Right ventricle myocardium inferior (tissue), 1 donor: ENCODE measurements at regions not wholly inside any gene's neighbourhood (a gene's known extent, or its start where the extent isn't known, plus 50 kb on each side); places are given as distances from the start of the nearest gene placed in this dataset.

ENCODE experiments used
- ATAC-seq: fragments of 200-7000 bp; cut with Tn5 transposase; one replicate; pipeline ENCODE4 v1.9.1; 2020; ENCODE audit warnings: mild to moderate bottlenecking, moderate library complexity
- DNase-seq: peaks from one replicate; pipeline ENCODE4 v3.0.0; 2021; ENCODE audit errors: missing footprints
- intact Hi-C: fragments of 100-400 bp; cut with DNase I; formaldehyde crosslinking; loops from one replicate; pipeline ENCODE4 v1.11.0; 2022
- donor health status: DM: no; HTN: yes; CAD: no; lungs with severe emphysema.

DNA sequence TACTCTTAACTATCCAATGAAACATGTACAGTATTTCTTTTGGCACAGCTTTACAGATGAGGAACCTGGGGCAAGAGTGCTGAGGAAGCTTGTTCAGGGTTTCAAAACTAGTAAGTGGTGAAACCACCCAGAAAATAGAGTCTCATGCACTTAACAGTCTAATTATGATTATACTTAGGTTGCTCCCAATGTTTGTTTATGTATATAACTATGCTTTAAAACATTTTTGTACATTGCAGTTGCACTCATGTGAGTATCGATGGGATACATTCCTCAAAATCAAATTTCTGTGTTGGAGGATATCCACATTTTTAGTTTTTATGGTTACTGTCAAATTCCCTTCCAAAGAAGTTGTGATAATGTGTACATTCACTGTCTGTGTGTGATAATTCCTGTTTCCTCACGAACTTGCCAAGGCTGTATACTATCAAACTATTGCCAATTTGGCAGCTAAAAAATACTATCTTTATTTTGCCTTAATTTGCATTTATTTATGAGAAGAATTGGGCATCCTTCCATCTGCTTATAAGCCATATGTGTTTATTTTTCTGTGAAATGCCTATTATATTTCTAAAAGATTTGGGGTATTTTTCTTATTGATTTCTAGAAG, 143.9 kb upstream of the SSTR1 start:
- intact Hi-C loops: no loop called here
- ATAC-seq: no peak
- DNase-seq: no peak

- intact Hi-C loops: no loop called here
- DNase-seq (no peak), ATAC-seq (no peak)
Measured at GRCh38 chr14:38065106-38065762, 142.5 kb upstream of the SSTR1 start.

DNA sequence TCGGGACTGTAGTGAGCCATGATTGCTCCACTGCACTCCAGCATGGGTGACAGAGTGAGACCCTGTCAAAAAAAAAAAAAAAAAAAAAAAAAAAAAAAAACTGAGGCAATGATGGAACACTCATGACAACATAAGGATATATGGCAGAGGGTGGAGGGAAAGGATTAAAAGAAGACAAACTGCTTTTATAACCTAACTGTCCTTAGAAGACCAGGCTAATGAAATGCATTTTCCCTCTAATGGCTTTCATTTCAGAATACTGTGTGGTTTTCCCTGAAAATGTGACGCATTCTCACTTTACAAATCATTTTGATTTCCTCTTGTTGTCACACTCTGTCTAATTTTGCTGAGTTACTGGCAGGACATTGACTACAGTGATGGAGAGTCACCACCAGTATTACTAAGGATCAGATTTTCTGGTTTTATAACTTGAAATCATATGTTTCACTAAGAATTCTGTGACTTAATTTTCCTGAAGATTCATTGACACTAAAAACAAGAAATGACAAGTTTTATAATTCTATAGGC, 137.6 kb upstream of the SSTR1 start:
- ATAC-seq (no peak), DNase-seq (no peak)
- intact Hi-C loops: no loop called here

DNA sequence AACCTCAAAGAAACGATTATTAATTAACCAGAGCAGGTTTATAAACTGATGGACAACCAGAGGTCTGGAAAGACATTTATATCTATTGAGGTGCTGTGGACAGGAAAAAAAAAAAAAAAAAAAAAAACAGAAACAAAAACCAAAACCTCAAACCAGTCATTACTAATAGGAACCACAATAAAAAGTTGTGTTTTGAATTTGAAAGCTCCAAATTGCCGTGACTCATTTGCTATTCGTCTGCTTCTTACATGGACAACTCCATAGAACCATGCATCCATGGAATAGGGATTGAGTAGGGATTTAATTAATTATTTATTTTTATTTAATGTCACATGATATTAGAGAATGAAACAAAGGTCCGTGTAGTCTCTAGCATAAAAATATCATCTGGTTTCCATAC, 134.1 kb upstream of the SSTR1 start:
- DNase-seq (no peak), ATAC-seq (no peak)
- intact Hi-C loops: no loop called here

- DNase-seq: no peak
- intact Hi-C loops: no loop called here
Measured at GRCh38 chr14:38074081-38074480, 133.6 kb upstream of the SSTR1 start.

GRCh38 chr14:38074754-38075153, 132.9 kb upstream of the SSTR1 start:
- DNase-seq: no peak
- intact Hi-C loops: no loop called here
- ATAC-seq: no peak

More at GRCh38 chr14:38074081-38074480, 133.6 kb upstream of the SSTR1 start:
- ATAC-seq: no peak

DNA sequence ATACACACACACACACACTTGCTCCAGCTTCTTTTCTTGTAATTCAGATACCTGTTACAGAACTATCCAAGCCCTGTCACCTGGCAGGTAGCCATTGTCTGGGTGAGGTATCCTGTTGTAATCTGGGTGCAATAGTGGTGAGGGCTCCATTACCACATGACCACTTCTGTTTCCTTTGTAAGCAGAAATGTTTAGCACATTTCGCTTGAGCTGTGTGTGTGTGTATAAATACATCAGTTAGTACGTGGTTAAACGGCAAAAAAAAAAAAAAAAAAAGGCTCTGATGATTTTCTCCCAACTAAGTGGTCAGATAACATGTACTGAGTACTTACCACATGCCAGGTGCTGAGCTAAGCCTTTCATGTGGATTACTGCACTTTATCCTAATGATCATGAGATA, 129.3 kb upstream of the SSTR1 start:
- DNase-seq (peak; percentile 41), ATAC-seq (peak; percentile 23)
- intact Hi-C loops: no loop called here

- intact Hi-C loops: no loop called here
- no peak for DNase-seq
- no peak for ATAC-seq
Measured at GRCh38 chr14:38079268-38079667, 128.4 kb upstream of the SSTR1 start.

DNA sequence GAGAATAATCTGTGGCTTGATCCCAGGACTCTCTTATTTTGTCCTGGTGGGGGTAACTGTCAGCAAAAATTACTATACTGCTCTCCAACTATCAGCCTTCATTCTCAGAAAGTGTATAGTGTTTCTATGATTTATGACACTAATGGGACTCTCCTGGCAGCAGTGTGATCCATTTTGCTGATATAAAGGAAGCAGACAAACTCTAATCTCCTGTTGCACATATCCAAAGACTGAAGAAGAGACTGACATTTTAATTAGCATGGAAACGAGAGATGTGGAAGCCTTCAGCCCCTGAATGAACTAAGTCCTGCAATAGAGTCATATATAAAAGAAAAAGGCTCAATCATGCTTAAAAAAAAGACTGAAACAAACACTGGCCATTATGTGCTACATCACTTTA, 127.8 kb upstream of the SSTR1 start:
- DNase-seq: no peak
- intact Hi-C loops: no loop called here
- no peak for ATAC-seq

DNA sequence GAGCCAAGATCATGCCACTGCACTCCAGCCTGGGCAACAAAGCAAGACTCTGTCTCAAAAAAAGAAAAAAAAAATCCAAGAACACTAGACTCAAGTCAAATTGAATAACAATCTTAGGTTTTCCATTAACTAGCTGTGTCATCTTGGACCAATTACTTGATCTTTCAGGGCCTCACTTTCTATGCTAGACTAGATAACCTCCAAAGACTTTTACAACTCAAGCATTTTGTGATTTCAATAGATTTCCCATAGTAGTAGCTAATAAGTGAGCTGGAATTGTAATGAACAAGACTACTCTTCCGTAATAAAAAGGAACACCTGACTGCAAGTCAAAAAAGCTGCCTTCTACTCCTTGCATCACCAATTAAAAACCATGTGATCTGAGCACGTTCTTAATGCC, 127.0 kb upstream of the SSTR1 start:
- ATAC-seq: no peak
- intact Hi-C loops: no loop called here
- no peak for DNase-seq

DNA sequence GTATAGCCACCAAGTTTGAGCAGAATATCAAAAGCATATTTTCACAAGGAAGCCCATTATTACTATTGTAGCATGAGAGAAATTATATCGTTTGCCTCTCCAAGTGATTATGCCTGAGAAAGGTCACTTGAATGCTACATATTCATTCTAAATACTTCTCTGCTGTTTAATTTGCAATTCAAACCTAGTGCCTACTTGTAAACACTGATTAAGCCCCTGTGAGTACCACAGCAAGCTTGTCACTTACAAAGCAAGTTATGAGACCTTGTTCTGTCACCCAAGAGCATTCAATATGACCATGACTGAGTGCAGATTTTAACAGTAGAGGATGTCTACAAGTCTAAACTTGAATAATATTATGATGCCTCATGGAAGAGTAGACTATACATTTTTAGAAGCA, 124.7 kb upstream of the SSTR1 start:
- ATAC-seq: no peak
- intact Hi-C loops: no loop called here

GRCh38 chr14:38089123-38089522, 118.6 kb upstream of the SSTR1 start:
- DNase-seq: no peak
- no peak for ATAC-seq
- intact Hi-C loops: no loop called here

More for the DNA sequence above, 124.7 kb upstream of the SSTR1 start:
- no peak for DNase-seq

GRCh38 chr14:38090506-38090905, 117.2 kb upstream of the SSTR1 start:
- no peak for DNase-seq
- intact Hi-C loops: no loop called here
- no peak for ATAC-seq

- DNase-seq (no peak), ATAC-seq (no peak)
- intact Hi-C loops: no loop called here
Measured at GRCh38 chr14:38098074-38098836, 109.4 kb upstream of the SSTR1 start.

DNA sequence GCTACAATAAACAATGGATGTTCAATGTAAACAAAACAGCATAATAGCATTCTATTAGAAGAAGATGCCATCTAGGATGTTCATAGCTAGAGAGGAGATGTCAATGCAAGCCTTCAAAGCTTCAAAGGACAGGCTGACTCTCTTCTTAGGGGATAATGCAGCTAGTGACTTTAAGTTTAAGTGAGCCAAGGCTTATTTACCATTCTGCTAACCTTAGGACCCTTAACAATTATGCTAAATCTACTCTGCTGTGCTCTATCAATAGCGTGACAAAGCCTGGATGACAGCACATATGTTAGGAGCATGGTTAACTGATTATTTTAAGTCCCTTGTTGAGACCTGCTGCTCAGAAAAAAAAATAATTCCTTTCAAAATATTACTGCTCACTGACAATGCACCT, 106.0 kb upstream of the SSTR1 start:
- DNase-seq (no peak), ATAC-seq (no peak)
- intact Hi-C loops: no loop called here

GRCh38 chr14:38103542-38104225, 104.0 kb upstream of the SSTR1 start:
- intact Hi-C loops: no loop called here
- DNase-seq: no peak
- no peak for ATAC-seq

- no peak for DNase-seq
- intact Hi-C loops: no loop called here
- no peak for ATAC-seq
Measured at GRCh38 chr14:38105106-38105702, 102.5 kb upstream of the SSTR1 start.

DNA sequence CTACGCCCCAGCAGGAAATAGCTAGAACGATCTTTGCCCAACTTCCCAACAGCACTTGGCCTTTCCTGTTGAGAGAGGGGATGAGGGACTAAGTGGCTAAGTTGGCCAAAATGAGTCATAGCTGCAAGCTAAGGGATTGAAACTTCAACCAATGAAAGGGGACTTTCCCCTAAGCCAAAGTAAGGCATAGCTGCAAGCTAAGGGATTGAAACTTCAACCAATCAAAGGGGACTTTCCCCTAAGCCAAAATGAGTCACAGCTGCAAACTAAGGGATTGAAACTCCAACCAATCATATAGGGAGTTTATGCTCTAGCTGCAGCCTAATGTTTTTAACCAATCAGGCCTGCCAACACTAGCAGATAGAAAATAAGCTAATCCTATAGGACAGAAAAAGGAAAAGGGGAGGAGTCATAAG, 100.5 kb upstream of the SSTR1 start:
- no peak for DNase-seq
- ATAC-seq: no peak
- intact Hi-C loops: no loop called here

GRCh38 chr14:38108681-38109080, 99.0 kb upstream of the SSTR1 start:
- ATAC-seq: no peak
- intact Hi-C loops: no loop called here

More at GRCh38 chr14:38108681-38109080, 99.0 kb upstream of the SSTR1 start:
- DNase-seq: no peak
